ENCODE measurements at regions not wholly inside any gene's neighbourhood (a gene's known extent, or its start where the extent isn't known, plus 50 kb on each side); places are given as distances from the start of the nearest gene placed in this dataset.

- TF ChIP-seq CTCF (IDR thresholded peaks at IDR 0.05; ENCODE audit: extremely low read depth in 1 of 2, insufficient read depth in 1 of 2, low read depth in 1 of 2, low read length in 2 of 2) = no peak
- no peak for TF ChIP-seq POLR2A (IDR thresholded peaks at IDR 0.05; ENCODE audit: low read depth, low read length)
These were observed 89.3 kb upstream of the NEIL3 start for GRCh38 chr4:177220376-177220775.
